Neural cell (in vitro differentiated cells): ENCODE measurements at regions not wholly inside any gene's neighbourhood (a gene's known extent, or its start where the extent isn't known, plus 50 kb on each side); places are given as distances from the start of the nearest gene placed in this dataset.

Experiments
- small RNA-seq, 3 experiments: library from RNA; depleted of rRNA; stranded (forward); fragments of <200 nt; gene quantifications; one replicate each; pipeline ENCODE3, GENCODE V24; 2012

Small RNAs in the stretch of these regions (small RNA-seq; reads per million reads assigned to genes)
- gene RNU6-983P = 0 reads per million in 3 experiments
